PC-3 (cell line): ENCODE measurements at regions not wholly inside any gene's neighbourhood (a gene's known extent, or its start where the extent isn't known, plus 50 kb on each side); places are given as distances from the start of the nearest gene placed in this dataset.

Source experiments
- ATAC-seq: fragments of 200-7000 bp; cut with Tn5 transposase; 2 replicates; pipeline ENCODE4 v1.9.1; 2020; ENCODE audit warnings: mild to moderate bottlenecking, moderate library complexity
- BruUV-seq: library from RNA; stranded (reverse); fragments of 400-500 nt; replicated peaks from 2 replicates; lab custom pipeline; 2021; lab: Mats Ljungman, UMichigan
- CTCF ChIA-PET: fragments of 300-600 bp; sonication (Branson Sonifier 250); formaldehyde crosslinking; loops from one replicate; lab custom pipeline; 2022; ENCODE audit warnings: antibody characterized with exemption; lab: Charles Lee
- POLR2A ChIA-PET: fragments of 300-600 bp; sonication (Branson Sonifier 250); formaldehyde crosslinking; loops from one replicate; lab custom pipeline; 2022; ENCODE audit warnings: antibody characterized with exemption; ENCODE audit not compliant: unreplicated experiment; lab: Charles Lee
- DNase-seq: peaks from one replicate; pipeline ENCODE4 v3.0.0-alpha.2; 2015
- H2AFZ ChIP-seq: fragments of 300-600 bp; sonication (generic); 2 replicates; pipeline ENCODE4 v1.6.0; 2016; ENCODE audit warnings: antibody characterized with exemption, low read length
- H3F3A ChIP-seq: fragments of 300-600 bp; sonication (generic); one replicate; pipeline ENCODE4 v1.6.0; 2017; ENCODE audit warnings: antibody characterized with exemption, low read length, control low read depth, mild to moderate bottlenecking; ENCODE audit not compliant: unreplicated experiment
- H3K27ac ChIP-seq: fragments of 300-600 bp; sonication (generic); 2 replicates; pipeline ENCODE4 v1.5.1; 2016; ENCODE audit warnings: mild to moderate bottlenecking, low read length
- H3K27me3 ChIP-seq: fragments of 300-600 bp; sonication (generic); 2 replicates; pipeline ENCODE4 v1.6.1; 2016; ENCODE audit warnings: low read length, mixed read lengths
- H3K36me3 ChIP-seq: fragments of 300-600 bp; sonication (generic); 2 replicates; pipeline ENCODE4 v1.6.1; 2016; ENCODE audit warnings: low read depth, mixed run types, low read length, mixed read lengths
- H3K4me1 ChIP-seq: fragments of 300-600 bp; sonication (generic); 2 replicates; pipeline ENCODE4 v1.5.1; 2016; ENCODE audit warnings: low read length; ENCODE audit not compliant: insufficient read depth
- H3K4me2 ChIP-seq: fragments of 300-600 bp; sonication (generic); 2 replicates; pipeline ENCODE4 v1.6.0; 2016; ENCODE audit warnings: low read length
- H3K4me3 ChIP-seq: fragments of 300-600 bp; sonication (generic); 2 replicates; pipeline ENCODE4 v1.5.1; 2016; ENCODE audit warnings: mild to moderate bottlenecking, low read length, mixed read lengths
- H3K79me2 ChIP-seq: fragments of 300-600 bp; sonication (generic); 2 replicates; pipeline ENCODE4 v1.6.1; 2017; ENCODE audit warnings: low read length, mixed read lengths
- H3K9ac ChIP-seq: fragments of 300-600 bp; sonication (generic); 2 replicates; pipeline ENCODE4 v1.6.0; 2016; ENCODE audit warnings: mild to moderate bottlenecking, low read length
- H3K9me2 ChIP-seq: fragments of 300-600 bp; sonication (generic); replicated peaks from 2 replicates; pipeline ENCODE4 v1.6.1; 2016; ENCODE audit warnings: mixed run types, low read length, mixed read lengths
- H3K9me3 ChIP-seq: fragments of 300-600 bp; sonication (generic); 2 replicates; pipeline ENCODE4 v1.6.1; 2016; ENCODE audit warnings: low read length, mixed read lengths
- H4K20me1 ChIP-seq: fragments of 300-600 bp; sonication (generic); 2 replicates; pipeline ENCODE4 v1.6.1; 2016; ENCODE audit warnings: low read length, mixed read lengths
- EZH2 ChIP-seq: fragments of 300-600 bp; sonication (generic); IDR thresholded peaks from one replicate; pipeline ENCODE4 v1.6.1; 2017; ENCODE audit warnings: antibody characterized with exemption, mild to moderate bottlenecking, low read length; ENCODE audit not compliant: unreplicated experiment
- EZH2phosphoT487 ChIP-seq: fragments of 300-600 bp; sonication (generic); IDR thresholded peaks from 2 replicates; pipeline ENCODE4 v1.6.1; 2018; ENCODE audit warnings: mild to moderate bottlenecking, antibody characterized with exemption, low read length, borderline replicate concordance
- intact Hi-C: fragments of 100-400 bp; cut with micrococcal nuclease; formaldehyde crosslinking; loops from 2 replicates; pipeline ENCODE4 v1.9.0; 2023
- TF ChIP-seq, protein P1 (sequence below): fragments of 300-600 bp; sonication (generic); conservative IDR thresholded peaks from 2 replicates; pipeline ENCODE4 v1.5.1; 2017; ENCODE audit warnings: antibody characterized with exemption, low read depth, mild to moderate bottlenecking, low read length

DNA sequence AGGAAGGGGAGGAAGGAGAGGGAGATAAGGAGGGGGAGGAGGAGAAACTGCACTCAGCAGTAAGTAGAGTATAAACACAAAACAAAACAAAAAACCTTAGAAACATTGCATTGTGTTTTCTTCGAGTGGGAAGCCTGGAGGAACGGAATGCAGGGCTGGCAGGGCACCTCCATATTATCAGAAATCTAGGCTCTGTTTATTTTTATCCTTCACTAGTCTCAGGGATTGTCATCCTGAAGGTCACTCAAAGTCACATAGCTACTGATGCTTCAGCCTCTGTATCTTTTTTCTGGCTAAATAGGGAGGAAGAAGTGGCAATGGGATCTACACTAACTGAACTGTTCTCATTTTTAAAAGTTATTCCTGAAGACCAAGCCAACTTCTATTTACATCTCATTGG is 467.8 kb downstream of the KCTD12 start:
- ATAC-seq, result no peak
- H3K4me1 ChIP-seq, result no peaks in the 10 kb centered on the region
- no peaks in the 10 kb centered on the region for H3F3A ChIP-seq
- H4K20me1 ChIP-seq, result no peaks in the 10 kb centered on the region
- H3K36me3 ChIP-seq, result no peaks in the 10 kb centered on the region
- no peak for DNase-seq
- no peak overlapping the region for H3K4me2 ChIP-seq
- POLR2A ChIA-PET, result no interaction called here
- no peak overlapping the region for H3K4me3 ChIP-seq
- H3K9me3 ChIP-seq, result no peaks in the 10 kb centered on the region
- no peak overlapping the region for H3K27ac ChIP-seq
- no peak overlapping the region for H2AFZ ChIP-seq
- intact Hi-C loops, result no loop called here
- CTCF ChIA-PET, result no interaction called here
- no peaks in the 10 kb centered on the region for H3K79me2 ChIP-seq
- no peak overlapping the region for H3K9ac ChIP-seq
- no TSS peak for BruUV-seq
- H3K27me3 ChIP-seq, result peaks cover 7% of the 10 kb centered on the region; the same call in 1 of the 2 replicates
- H3K9me2 ChIP-seq, result no peaks in the 10 kb centered on the region
- no peak for TF ChIP-seq EZH2phosphoT487
- TF ChIP-seq, protein P1, sequence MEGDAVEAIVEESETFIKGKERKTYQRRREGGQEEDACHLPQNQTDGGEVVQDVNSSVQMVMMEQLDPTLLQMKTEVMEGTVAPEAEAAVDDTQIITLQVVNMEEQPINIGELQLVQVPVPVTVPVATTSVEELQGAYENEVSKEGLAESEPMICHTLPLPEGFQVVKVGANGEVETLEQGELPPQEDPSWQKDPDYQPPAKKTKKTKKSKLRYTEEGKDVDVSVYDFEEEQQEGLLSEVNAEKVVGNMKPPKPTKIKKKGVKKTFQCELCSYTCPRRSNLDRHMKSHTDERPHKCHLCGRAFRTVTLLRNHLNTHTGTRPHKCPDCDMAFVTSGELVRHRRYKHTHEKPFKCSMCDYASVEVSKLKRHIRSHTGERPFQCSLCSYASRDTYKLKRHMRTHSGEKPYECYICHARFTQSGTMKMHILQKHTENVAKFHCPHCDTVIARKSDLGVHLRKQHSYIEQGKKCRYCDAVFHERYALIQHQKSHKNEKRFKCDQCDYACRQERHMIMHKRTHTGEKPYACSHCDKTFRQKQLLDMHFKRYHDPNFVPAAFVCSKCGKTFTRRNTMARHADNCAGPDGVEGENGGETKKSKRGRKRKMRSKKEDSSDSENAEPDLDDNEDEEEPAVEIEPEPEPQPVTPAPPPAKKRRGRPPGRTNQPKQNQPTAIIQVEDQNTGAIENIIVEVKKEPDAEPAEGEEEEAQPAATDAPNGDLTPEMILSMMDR, result no peak
- TF ChIP-seq EZH2, result no peak

DNA sequence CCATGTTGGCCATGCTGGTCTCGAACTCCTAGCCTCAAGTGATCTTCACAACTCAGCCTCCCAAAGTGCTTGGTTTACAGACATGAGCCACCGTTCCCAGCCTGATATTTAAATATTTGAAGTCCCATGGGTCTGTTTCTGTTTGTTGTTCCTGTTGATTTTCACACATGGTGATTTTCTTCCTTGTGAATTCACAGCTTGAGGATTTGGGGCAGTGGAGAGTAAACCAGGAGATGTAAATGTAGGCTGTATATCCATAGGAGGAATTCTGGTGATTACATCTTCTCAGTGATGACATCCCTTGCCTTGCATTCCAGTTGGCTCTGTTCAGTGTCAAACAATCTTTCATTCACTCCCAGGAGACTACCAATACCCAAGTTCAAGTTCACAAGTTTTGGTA is 471.9 kb downstream of the KCTD12 start:
- H3K79me2 ChIP-seq, result no peaks in the 10 kb centered on the region
- no peak overlapping the region for H2AFZ ChIP-seq
- no peak overlapping the region for H3K4me3 ChIP-seq
- no peaks in the 10 kb centered on the region for H4K20me1 ChIP-seq
- H3K27me3 ChIP-seq, result no peaks in the 10 kb centered on the region
- H3F3A ChIP-seq, result no peaks in the 10 kb centered on the region
- TF ChIP-seq EZH2 (no peak), EZH2phosphoT487 (no peak)
- TF ChIP-seq, protein P1, result no peak
- H3K36me3 ChIP-seq, result no peaks in the 10 kb centered on the region
- H3K4me2 ChIP-seq, result no peak overlapping the region
- H3K27ac ChIP-seq, result no peak overlapping the region
- ATAC-seq (no peak), DNase-seq (no peak)
- BruUV-seq, result no TSS peak
- H3K9me3 ChIP-seq, result no peaks in the 10 kb centered on the region
- POLR2A ChIA-PET, result no interaction called here
- CTCF ChIA-PET, result no interaction called here
- H3K9me2 ChIP-seq, result no peaks in the 10 kb centered on the region
- intact Hi-C loops, result no loop called here
- no peaks in the 10 kb centered on the region for H3K4me1 ChIP-seq
- H3K9ac ChIP-seq, result no peak overlapping the region

DNA sequence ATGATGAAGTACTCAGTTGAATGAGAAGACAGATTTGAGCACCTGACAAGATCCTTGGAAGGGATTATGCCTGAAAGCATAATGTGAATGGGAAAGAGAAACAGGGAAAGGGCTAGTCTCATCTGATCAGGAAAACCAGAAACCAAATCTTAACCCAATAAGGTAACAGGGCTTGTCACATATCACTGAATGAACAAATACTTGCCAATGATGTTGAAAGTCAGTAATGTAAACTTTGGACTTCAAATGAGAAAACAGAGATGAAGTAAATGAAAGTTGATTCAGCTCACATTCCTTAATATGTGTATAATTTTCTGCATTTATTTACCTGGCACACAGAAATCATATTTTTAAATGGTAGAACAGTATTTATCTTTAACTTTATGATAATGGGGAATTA is 480.0 kb downstream of the KCTD12 start:
- no TSS peak for BruUV-seq
- no peaks in the 10 kb centered on the region for H3K9me2 ChIP-seq
- ChIA-PET CTCF (no interaction called here), POLR2A (no interaction called here)
- TF ChIP-seq EZH2 (no peak), EZH2phosphoT487 (no peak)
- TF ChIP-seq, protein P1, result no peak
- no peaks in the 10 kb centered on the region for H3F3A ChIP-seq
- H3K9me3 ChIP-seq, result no peaks in the 10 kb centered on the region
- no peak overlapping the region for H3K9ac ChIP-seq
- H3K4me3 ChIP-seq, result no peak overlapping the region
- no peak overlapping the region for H3K27ac ChIP-seq
- H4K20me1 ChIP-seq, result no peaks in the 10 kb centered on the region
- H2AFZ ChIP-seq, result no peak overlapping the region
- no peak for ATAC-seq
- no peaks in the 10 kb centered on the region for H3K4me1 ChIP-seq
- H3K36me3 ChIP-seq, result no peaks in the 10 kb centered on the region
- no peak for DNase-seq
- intact Hi-C loops, result no loop called here
- no peaks in the 10 kb centered on the region for H3K27me3 ChIP-seq
- no peaks in the 10 kb centered on the region for H3K79me2 ChIP-seq
- no peak overlapping the region for H3K4me2 ChIP-seq
